GM23338 (cell line): ENCODE measurements at regions not wholly inside any gene's neighbourhood (a gene's known extent, or its start where the extent isn't known, plus 50 kb on each side); places are given as distances from the start of the nearest gene placed in this dataset.

Source experiments
- ATAC-seq: fragments of 200-7000 bp; cut with Tn5 transposase; 3 replicates; pipeline ENCODE4 v1.9.1; 2020
- DNase-seq: peaks from one replicate; pipeline ENCODE4 v3.0.0-alpha.2; 2015; ENCODE audit warnings: low spot score
- H2AFZ ChIP-seq: fragments of 200-600 bp; sonication (generic); 2 replicates; pipeline ENCODE4 v1.8.0; 2016; ENCODE audit warnings: antibody characterized with exemption, mild to moderate bottlenecking, moderate library complexity
- H3F3A ChIP-seq: fragments of 200-600 bp; sonication (generic); replicated peaks from 2 replicates; pipeline ENCODE4 v1.8.0; 2017; ENCODE audit warnings: antibody characterized with exemption, mixed run types, low read depth
- H3K27ac ChIP-seq: fragments of 200-600 bp; sonication (generic); 2 replicates; pipeline ENCODE4 v1.6.1; 2016; ENCODE audit warnings: low read depth
- H3K27me3 ChIP-seq: fragments of 200-600 bp; sonication (generic); 2 replicates; pipeline ENCODE4 v1.8.0; 2016; ENCODE audit warnings: mild to moderate bottlenecking, mixed run types, moderate library complexity; ENCODE audit not compliant: insufficient read depth
- H3K36me3 ChIP-seq: fragments of 200-600 bp; sonication (generic); 2 replicates; pipeline ENCODE4 v1.8.0; 2016; ENCODE audit warnings: mild to moderate bottlenecking; ENCODE audit not compliant: insufficient read depth
- H3K4me1 ChIP-seq: fragments of 200-600 bp; sonication (generic); 2 replicates; pipeline ENCODE4 v1.8.0; 2016; ENCODE audit warnings: mild to moderate bottlenecking, moderate library complexity; ENCODE audit not compliant: insufficient read depth
- H3K4me2 ChIP-seq: fragments of 200-600 bp; sonication (generic); 2 replicates; pipeline ENCODE4 v1.7.1; 2017; ENCODE audit warnings: mixed run types
- H3K4me3 ChIP-seq: fragments of 200-600 bp; sonication (generic); 2 replicates; pipeline ENCODE4 v1.6.1; 2016; ENCODE audit warnings: mixed run types
- H3K79me2 ChIP-seq: fragments of 200-600 bp; sonication (generic); replicated peaks from 2 replicates; pipeline ENCODE4 v1.8.0; 2017; ENCODE audit warnings: mild to moderate bottlenecking; ENCODE audit not compliant: insufficient read depth
- H3K9me2 ChIP-seq: fragments of 200-600 bp; sonication (generic); 2 replicates; pipeline ENCODE4 v1.8.0; 2017; ENCODE audit not compliant: insufficient read depth
- H4K20me1 ChIP-seq: fragments of 200-600 bp; sonication (generic); replicated peaks from 2 replicates; pipeline ENCODE4 v1.8.0; 2017; ENCODE audit warnings: mild to moderate bottlenecking; ENCODE audit not compliant: insufficient read depth
- H3K27ac Mint-ChIP-seq: 2 replicates; pipeline ENCODE4 v1.8.0; 2020; ENCODE audit warnings: inconsistent platforms, mild to moderate bottlenecking, moderate library complexity, mixed read lengths
- H3K27me3 Mint-ChIP-seq: 3 replicates; pipeline ENCODE4 v1.8.0; 2022; ENCODE audit warnings: low read depth, mild to moderate bottlenecking, moderate library complexity, mixed read lengths, inconsistent platforms; ENCODE audit not compliant: insufficient read depth, poor library complexity
- H3K36me3 Mint-ChIP-seq: 3 replicates; pipeline ENCODE4 v1.8.0; 2021; ENCODE audit warnings: low read depth, mild to moderate bottlenecking, inconsistent platforms, moderate library complexity, mixed read lengths
- H3K4me1 Mint-ChIP-seq: 3 replicates; pipeline ENCODE4 v1.8.0; 2020; ENCODE audit warnings: mild to moderate bottlenecking, inconsistent platforms, mixed read lengths
- H3K4me3 Mint-ChIP-seq: 3 replicates; pipeline ENCODE4 v1.8.0; 2021; ENCODE audit warnings: moderate library complexity, mild to moderate bottlenecking, inconsistent platforms, mixed read lengths
- H3K9me3 Mint-ChIP-seq: 3 replicates; pipeline ENCODE4 v1.8.0; 2020; ENCODE audit warnings: moderate library complexity, mild to moderate bottlenecking, inconsistent platforms, mixed read lengths
- CREB1 ChIP-seq: fragments of 250-450 bp; sonication (Bioruptor Pico); IDR thresholded peaks from 2 replicates; pipeline ENCODE4 v1.5.0; 2020; ENCODE audit warnings: low read depth, mild to moderate bottlenecking, moderate library complexity
- CTCF ChIP-seq, 2 experiments: fragments of 200-600 bp in 1 of 2; sonication (generic) in 1 of 2; conservative IDR thresholded peaks; 2 replicates each; pipeline versions ENCODE4 v1.5.1 to v1.6.1; 2016 to 2017; ENCODE audit warnings: antibody characterized with exemption in 2 of 2, low read depth in 2 of 2, mild to moderate bottlenecking in 2 of 2, moderate library complexity in 1 of 2
- ETS1 ChIP-seq: IDR thresholded peaks from 2 replicates; pipeline ENCODE4 v1.6.1; 2016; ENCODE audit warnings: antibody characterized with exemption
- EZH2 ChIP-seq: fragments of 200-600 bp; sonication (generic); IDR thresholded peaks from one replicate; pipeline ENCODE4 v1.8.0; 2017; ENCODE audit warnings: antibody characterized with exemption, mild to moderate bottlenecking, low read depth; ENCODE audit not compliant: unreplicated experiment
- EZH2phosphoT487 ChIP-seq: fragments of 200-600 bp; sonication (generic); IDR thresholded peaks from one replicate; pipeline ENCODE4 v1.8.1; 2018; ENCODE audit warnings: antibody characterized with exemption; ENCODE audit not compliant: unreplicated experiment
- JUNB ChIP-seq: IDR thresholded peaks from one replicate; pipeline ENCODE4 v1.6.1; 2016; ENCODE audit warnings: antibody characterized with exemption; ENCODE audit not compliant: unreplicated experiment
- NANOG ChIP-seq: IDR thresholded peaks from 2 replicates; pipeline ENCODE4 v1.6.1; 2016; ENCODE audit warnings: antibody characterized with exemption, borderline replicate concordance
- POLR2AphosphoS5 ChIP-seq: IDR thresholded peaks from 2 replicates; pipeline ENCODE4 v1.6.1; 2016; ENCODE audit warnings: antibody characterized with exemption, low read depth
- REST ChIP-seq: IDR thresholded peaks from one replicate; pipeline ENCODE4 v1.6.1; 2018; ENCODE audit warnings: antibody characterized with exemption; ENCODE audit not compliant: unreplicated experiment
- STAT1 ChIP-seq: IDR thresholded peaks from one replicate; pipeline ENCODE4 v1.6.1; 2016; ENCODE audit warnings: antibody characterized with exemption; ENCODE audit not compliant: unreplicated experiment
- ZNF114 ChIP-seq: fragments of 250-450 bp; sonication (Bioruptor Pico); IDR thresholded peaks from 2 replicates; pipeline ENCODE4 v1.5.0; 2020; ENCODE audit warnings: mild to moderate bottlenecking, moderate library complexity
- ZNF331 ChIP-seq: fragments of 250-450 bp; sonication (Bioruptor Pico); IDR thresholded peaks from 2 replicates; pipeline ENCODE4 v1.5.0; 2020; ENCODE audit warnings: low read depth, mild to moderate bottlenecking, moderate library complexity
- ZNF462 ChIP-seq: fragments of 250-450 bp; sonication (Bioruptor Pico); IDR thresholded peaks from 2 replicates; pipeline ENCODE4 v1.5.0; 2020; ENCODE audit warnings: mild to moderate bottlenecking, moderate library complexity

GRCh38 chr3:1529676-1530075 is 436.9 kb downstream of the CNTN6 start:
- Histone ChIP-seq H3K4me3 (no peak overlapping the region), H2AFZ (no peak overlapping the region), H3K27ac (no peak overlapping the region), H3K79me2 (no peaks in the 10 kb centered on the region), H3K27me3 (no peaks in the 10 kb centered on the region), H3K4me2 (no peak overlapping the region), H3K36me3 (no peaks in the 10 kb centered on the region), H3F3A (no peaks in the 10 kb centered on the region), H3K4me1 (peaks cover 5% of the 10 kb centered on the region; the same call in 1 of the 2 replicates), H4K20me1 (no peaks in the 10 kb centered on the region), H3K9me2 (no peaks in the 10 kb centered on the region)
- Mint-ChIP-seq H3K4me3 (no peak overlapping the region), H3K36me3 (peaks cover 14% of the 10 kb centered on the region), H3K4me1 (no peaks in the 10 kb centered on the region), H3K27ac (no peak overlapping the region), H3K27me3 (peaks cover 2% of the 10 kb centered on the region), H3K9me3 (peaks cover 88% of the 10 kb centered on the region)
- DNase-seq: no peak
- TF ChIP-seq STAT1: no peak
- TF ChIP-seq ZNF331: no peak
- TF ChIP-seq REST: no peak
- no peak for TF ChIP-seq ZNF114 (CRISPR knock-in tag)
- no peak for TF ChIP-seq CTCF (conservative IDR thresholded peaks at IDR 0.05; ENCODE audit: low read depth in 2 of 2)
- no peak for TF ChIP-seq ZNF462
- no peak for TF ChIP-seq CREB1 (CRISPR knock-in tag)
- no peak for TF ChIP-seq EZH2phosphoT487
- TF ChIP-seq EZH2: no peak
- no peak for TF ChIP-seq NANOG
- no peak for TF ChIP-seq POLR2AphosphoS5
- TF ChIP-seq JUNB: no peak
- no peak for TF ChIP-seq ETS1
- ATAC-seq: no peak
